ENCODE measurements at regions not wholly inside any gene's neighbourhood (a gene's known extent, or its start where the extent isn't known, plus 50 kb on each side); places are given as distances from the start of the nearest gene placed in this dataset.

DNA sequence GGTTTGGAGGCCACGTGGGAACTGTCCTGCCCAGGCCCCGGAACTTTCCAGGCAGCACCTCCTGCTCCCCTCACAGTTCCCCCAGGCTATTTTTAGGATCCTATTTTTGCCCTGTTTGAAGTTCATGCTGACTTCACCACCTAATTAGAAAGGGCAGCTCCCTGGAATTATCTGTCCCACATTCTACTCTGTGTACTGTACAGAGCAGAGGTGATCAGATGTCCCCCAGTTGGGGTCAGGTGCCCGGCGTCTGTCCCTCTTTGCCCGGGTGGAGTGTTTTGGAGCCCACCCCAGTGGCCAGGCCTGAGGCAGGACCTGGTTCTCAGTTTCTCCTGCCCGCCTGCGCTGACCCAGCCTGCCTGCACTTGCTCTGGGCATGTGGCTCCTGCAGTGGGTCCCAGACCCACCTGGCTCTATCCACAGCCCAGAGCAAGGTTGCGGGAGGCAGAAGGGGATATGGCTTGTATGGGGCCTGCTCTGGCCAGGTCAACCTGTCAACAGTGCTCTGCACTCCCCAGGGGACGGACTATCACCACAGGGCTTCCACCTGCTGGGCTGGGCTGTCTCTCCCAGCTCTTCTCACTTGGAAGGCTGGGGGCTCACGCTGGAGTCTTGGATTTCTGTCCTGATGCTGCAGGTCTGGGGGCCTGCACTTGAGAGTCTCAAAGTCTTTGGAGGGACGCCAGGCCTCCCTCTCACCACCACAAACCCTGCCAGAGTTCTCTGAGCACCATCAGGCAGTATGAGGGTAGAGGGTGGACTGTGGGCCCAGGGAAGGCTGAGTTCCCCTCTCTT, 268.3 kb downstream of the GADD45G start:
- H3K9me3 Mint-ChIP-seq (ENCODE audit: unreplicated experiment): no peaks in the 10 kb centered on the region
- no peak overlapping the region for H3K4me3 Mint-ChIP-seq (ENCODE audit: unreplicated experiment)
- no peak overlapping the region for H3K27ac Mint-ChIP-seq (ENCODE audit: unreplicated experiment)
- no peaks in the 10 kb centered on the region for H3K4me1 Mint-ChIP-seq (ENCODE audit: unreplicated experiment)
- TF ChIP-seq, protein P1, sequence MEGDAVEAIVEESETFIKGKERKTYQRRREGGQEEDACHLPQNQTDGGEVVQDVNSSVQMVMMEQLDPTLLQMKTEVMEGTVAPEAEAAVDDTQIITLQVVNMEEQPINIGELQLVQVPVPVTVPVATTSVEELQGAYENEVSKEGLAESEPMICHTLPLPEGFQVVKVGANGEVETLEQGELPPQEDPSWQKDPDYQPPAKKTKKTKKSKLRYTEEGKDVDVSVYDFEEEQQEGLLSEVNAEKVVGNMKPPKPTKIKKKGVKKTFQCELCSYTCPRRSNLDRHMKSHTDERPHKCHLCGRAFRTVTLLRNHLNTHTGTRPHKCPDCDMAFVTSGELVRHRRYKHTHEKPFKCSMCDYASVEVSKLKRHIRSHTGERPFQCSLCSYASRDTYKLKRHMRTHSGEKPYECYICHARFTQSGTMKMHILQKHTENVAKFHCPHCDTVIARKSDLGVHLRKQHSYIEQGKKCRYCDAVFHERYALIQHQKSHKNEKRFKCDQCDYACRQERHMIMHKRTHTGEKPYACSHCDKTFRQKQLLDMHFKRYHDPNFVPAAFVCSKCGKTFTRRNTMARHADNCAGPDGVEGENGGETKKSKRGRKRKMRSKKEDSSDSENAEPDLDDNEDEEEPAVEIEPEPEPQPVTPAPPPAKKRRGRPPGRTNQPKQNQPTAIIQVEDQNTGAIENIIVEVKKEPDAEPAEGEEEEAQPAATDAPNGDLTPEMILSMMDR (IDR thresholded peaks at IDR 0.05; ENCODE audit: unreplicated experiment): no peak
- no peak for DNase-seq (ENCODE audit: low spot score)
- H3K27me3 Mint-ChIP-seq (ENCODE audit: unreplicated experiment): peaks cover 7% of the 10 kb centered on the region
- no peaks in the 10 kb centered on the region for H3K36me3 Mint-ChIP-seq (ENCODE audit: low read depth, unreplicated experiment)

DNA sequence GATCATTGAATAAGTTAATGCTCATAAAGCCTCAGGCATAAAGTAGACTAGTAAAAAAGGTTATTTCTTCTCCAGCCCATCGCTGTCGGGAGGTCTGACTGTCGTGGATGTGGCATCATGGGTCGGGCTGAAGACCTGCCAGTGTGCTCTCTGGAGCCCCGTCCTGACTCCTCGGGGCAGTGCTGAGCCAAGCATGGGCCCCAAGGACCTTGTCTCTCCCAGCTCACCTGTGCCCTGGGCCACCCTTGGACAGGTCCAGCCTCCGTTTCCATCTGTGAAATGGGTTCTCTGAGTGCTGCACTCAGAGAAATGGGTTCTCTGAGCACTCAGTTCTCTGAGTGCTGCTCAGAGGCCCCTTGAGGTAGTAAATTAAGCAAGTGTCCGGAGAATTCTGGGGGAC, 269.0 kb downstream of the GADD45G start:
- no peak for DNase-seq (ENCODE audit: low spot score)
- H3K27me3 Mint-ChIP-seq (ENCODE audit: unreplicated experiment): peaks cover 7% of the 10 kb centered on the region
- H3K36me3 Mint-ChIP-seq (ENCODE audit: low read depth, unreplicated experiment): no peaks in the 10 kb centered on the region
- no peak overlapping the region for H3K4me3 Mint-ChIP-seq (ENCODE audit: unreplicated experiment)
- no peaks in the 10 kb centered on the region for H3K9me3 Mint-ChIP-seq (ENCODE audit: unreplicated experiment)
- no peaks in the 10 kb centered on the region for H3K4me1 Mint-ChIP-seq (ENCODE audit: unreplicated experiment)
- TF ChIP-seq, protein P1 (IDR thresholded peaks at IDR 0.05; ENCODE audit: unreplicated experiment): no peak
- no peak overlapping the region for H3K27ac Mint-ChIP-seq (ENCODE audit: unreplicated experiment)

DNA sequence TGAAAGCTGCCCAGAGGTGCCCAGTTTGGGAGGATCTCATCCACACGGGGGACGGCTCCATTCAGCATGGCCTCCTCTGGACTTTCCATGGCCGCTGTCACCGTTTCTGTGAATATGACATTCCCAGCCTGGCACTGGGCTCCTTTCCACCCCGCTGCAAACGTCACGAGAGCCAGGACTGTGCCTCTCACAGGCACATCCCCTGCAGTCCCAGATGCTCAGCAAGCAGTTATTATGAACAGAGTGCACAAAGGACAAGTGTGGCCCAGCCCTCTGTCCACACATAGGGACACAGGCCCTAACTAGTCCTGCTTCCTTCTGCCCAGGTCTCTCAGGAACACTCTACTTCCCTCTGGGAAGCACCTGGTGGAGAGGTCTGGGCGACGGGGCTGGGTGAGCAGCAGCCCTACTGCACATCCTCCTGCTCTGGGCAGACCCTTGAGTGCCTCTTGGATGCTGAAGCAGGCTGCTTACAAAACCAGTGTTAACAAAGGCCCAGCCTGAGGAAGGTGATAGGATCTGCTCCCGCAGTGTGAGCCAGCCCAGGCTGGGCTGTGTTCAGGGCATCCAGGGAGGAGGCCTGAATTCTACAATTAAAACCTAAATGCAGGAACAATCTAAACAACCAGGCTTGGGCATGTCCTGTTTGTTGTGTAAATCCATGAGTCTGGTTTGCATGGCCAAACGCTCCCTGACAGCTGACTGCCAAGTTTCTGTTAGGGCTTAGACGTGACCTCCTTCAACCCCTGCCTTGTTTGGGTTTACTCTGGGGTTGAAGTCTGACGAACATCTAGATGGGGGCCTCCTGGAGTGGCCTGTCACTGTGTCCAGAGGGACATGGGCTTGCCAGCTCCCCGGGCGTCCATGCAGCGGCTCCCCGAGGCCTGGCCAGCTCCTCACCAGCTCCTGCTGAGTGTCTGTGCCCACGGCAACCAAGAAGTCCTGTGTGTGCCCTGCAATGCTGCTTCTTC, 269.8 kb downstream of the GADD45G start:
- Mint-ChIP-seq H3K27me3 (ENCODE audit: unreplicated experiment) (peaks cover 7% of the 10 kb centered on the region), H3K27ac (ENCODE audit: unreplicated experiment) (no peak overlapping the region), H3K4me3 (ENCODE audit: unreplicated experiment) (no peak overlapping the region), H3K36me3 (ENCODE audit: low read depth, unreplicated experiment) (no peaks in the 10 kb centered on the region), H3K4me1 (ENCODE audit: unreplicated experiment) (no peaks in the 10 kb centered on the region), H3K9me3 (ENCODE audit: unreplicated experiment) (no peaks in the 10 kb centered on the region)
- TF ChIP-seq, protein P1 (IDR thresholded peaks at IDR 0.05; ENCODE audit: unreplicated experiment): no peak
- DNase-seq (ENCODE audit: low spot score): no peak

DNA sequence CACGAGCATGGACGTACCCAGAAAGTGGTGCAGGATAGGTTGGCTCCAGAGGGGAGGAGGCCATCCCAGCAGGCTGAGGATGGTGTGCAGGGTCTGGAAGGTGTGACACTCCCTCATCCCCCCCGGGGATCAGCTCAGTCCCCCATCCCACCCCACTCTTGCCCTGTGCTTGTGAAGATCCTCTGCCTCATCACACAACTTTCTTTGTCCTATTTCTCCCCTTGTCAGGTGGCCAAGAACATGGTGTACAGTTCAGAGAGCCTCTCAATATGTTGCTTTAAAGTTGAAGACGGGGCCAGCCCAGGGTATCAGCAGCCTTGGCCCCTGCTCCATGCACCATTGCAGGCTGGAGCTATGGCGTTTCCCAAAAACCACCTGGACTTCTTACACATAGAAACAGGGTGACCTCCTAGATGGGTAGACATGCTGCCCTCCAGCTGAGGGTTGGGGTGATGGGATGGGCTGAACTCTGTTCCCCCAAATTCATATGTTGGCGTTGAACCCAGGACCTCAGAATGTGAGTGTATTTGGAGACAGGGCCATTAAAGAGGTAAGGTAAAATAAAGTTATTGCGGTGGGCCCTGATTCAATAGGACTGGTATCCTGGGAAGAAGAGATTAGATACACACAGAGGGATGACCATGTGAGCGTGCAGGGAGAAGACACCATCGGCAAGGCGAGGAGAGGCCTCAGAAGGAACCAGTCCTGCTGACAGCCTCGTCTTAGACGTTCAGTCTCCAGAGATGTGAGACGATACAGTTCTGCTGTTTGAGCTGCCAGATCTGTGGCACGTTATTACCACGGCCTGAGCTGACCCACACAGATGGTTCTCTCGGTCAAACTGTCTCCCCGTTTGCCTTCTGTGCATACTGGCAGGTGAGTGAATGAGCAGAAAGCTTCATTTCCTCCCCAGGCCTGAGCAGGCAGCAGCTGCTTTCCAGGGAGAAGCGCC, 272.5 kb downstream of the GADD45G start:
- Mint-ChIP-seq H3K27me3 (ENCODE audit: unreplicated experiment) (peaks cover 4% of the 10 kb centered on the region), H3K9me3 (ENCODE audit: unreplicated experiment) (no peaks in the 10 kb centered on the region), H3K36me3 (ENCODE audit: low read depth, unreplicated experiment) (no peaks in the 10 kb centered on the region), H3K4me3 (ENCODE audit: unreplicated experiment) (no peak overlapping the region), H3K4me1 (ENCODE audit: unreplicated experiment) (no peaks in the 10 kb centered on the region), H3K27ac (ENCODE audit: unreplicated experiment) (no peak overlapping the region)
- TF ChIP-seq, protein P1 (IDR thresholded peaks at IDR 0.05; ENCODE audit: unreplicated experiment): no peak
- no peak for DNase-seq (ENCODE audit: low spot score)

Measured in endothelial cell (in vitro differentiated cells).